ENCODE measurements at regions not wholly inside any gene's neighbourhood (a gene's known extent, or its start where the extent isn't known, plus 50 kb on each side); places are given as distances from the start of the nearest gene placed in this dataset.

DNA sequence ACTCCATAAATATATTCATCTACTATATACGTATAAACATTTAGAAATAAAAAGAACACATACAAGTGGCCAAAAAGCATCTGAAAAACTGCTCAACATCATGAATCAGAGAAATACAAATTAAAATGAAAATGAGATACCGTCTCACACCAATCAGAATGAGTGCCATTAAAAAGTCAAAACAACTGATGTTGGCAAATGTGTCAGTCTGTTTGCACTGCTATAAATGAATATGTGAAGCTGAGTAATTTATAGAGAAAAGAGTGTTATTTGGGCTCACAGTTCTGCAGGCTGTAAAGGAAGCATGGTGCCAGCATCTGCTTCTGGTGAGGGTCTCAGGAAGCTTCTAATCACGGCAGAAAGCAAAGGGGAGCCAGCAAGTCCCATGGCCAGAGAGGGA lies 620.3 kb upstream of the CCDC54 start:
- Histone ChIP-seq H3K27me3 (no peaks in the 10 kb centered on the region), H3K4me1 (no peaks in the 10 kb centered on the region), H3K4me3 (no peak overlapping the region), H3K9me3 (no peaks in the 10 kb centered on the region), H3K36me3 (no peaks in the 10 kb centered on the region), H3K27ac (no peak overlapping the region)
- DNase-seq = no peak
- TF ChIP-seq POLR2A (IDR thresholded peaks at IDR 0.05) = no peak
- TF ChIP-seq, protein P1, sequence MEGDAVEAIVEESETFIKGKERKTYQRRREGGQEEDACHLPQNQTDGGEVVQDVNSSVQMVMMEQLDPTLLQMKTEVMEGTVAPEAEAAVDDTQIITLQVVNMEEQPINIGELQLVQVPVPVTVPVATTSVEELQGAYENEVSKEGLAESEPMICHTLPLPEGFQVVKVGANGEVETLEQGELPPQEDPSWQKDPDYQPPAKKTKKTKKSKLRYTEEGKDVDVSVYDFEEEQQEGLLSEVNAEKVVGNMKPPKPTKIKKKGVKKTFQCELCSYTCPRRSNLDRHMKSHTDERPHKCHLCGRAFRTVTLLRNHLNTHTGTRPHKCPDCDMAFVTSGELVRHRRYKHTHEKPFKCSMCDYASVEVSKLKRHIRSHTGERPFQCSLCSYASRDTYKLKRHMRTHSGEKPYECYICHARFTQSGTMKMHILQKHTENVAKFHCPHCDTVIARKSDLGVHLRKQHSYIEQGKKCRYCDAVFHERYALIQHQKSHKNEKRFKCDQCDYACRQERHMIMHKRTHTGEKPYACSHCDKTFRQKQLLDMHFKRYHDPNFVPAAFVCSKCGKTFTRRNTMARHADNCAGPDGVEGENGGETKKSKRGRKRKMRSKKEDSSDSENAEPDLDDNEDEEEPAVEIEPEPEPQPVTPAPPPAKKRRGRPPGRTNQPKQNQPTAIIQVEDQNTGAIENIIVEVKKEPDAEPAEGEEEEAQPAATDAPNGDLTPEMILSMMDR (IDR thresholded peaks at IDR 0.05) = no peak

DNA sequence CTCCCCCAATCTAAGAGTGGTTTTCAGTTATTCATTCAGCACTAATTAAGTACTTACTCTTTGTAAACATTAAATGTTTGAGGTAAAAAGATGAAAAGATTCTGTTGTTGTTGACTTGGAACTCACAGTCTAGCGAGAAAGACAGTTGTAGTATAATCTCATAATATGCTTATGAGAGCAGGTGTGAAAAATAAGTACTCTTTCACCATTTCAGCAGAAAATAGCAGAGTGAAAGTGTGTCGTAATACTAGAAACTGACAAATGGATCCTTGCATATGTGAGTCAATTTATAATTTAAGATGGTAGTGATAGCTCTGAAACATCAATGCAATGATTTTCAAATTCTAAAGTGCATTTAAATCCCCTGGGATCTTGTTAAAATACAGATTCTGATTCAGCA lies 618.8 kb upstream of the CCDC54 start:
- no peaks in the 10 kb centered on the region for H3K27me3 ChIP-seq
- no peaks in the 10 kb centered on the region for H3K9me3 ChIP-seq
- no peaks in the 10 kb centered on the region for H3K4me1 ChIP-seq
- TF ChIP-seq, protein P1 (IDR thresholded peaks at IDR 0.05) = no peak
- TF ChIP-seq POLR2A (IDR thresholded peaks at IDR 0.05) = no peak
- H3K36me3 ChIP-seq = no peaks in the 10 kb centered on the region
- no peak overlapping the region for H3K4me3 ChIP-seq
- DNase-seq = no peak
- H3K27ac ChIP-seq = no peak overlapping the region

DNA sequence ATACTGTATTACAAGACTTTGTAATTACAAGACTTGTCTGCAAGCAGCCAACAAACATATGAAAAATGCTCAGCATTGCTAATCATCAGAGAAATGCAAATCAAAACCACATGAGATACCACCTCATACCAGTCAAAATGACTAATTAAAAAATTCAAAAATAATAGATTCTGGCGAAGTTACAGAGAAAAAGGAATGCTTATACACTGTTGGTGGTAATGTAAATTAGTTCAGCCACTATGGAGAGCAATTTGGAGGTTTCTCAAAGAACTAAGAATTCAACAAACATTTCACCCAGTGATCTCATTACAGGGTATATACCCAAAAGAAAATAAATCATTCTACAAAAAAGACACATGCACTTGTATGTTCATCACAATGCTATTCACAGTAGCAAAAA lies 617.5 kb upstream of the CCDC54 start:
- DNase-seq = no peak

DNA sequence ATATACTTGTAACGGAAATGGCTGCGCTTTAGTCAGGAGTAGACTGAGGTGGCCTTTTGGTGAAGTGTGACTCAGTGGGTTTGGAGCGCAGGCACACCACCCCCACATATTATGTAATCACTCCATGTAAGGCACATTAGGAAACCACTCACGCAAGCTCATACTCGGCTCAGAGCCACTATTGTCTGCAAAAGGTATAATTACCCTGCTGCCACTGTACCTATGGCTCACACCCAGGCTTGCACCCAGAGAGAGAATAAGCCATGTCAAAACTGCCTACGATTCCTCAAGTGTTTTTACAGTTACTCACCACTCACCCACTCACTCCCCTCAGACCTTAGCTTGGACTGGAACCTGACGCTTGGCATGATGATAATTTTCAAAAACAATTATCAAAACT lies 611.9 kb upstream of the CCDC54 start:
- H3K4me3 ChIP-seq = no peak overlapping the region
- no peaks in the 10 kb centered on the region for H3K36me3 ChIP-seq
- DNase-seq = no peak
- no peak overlapping the region for H3K27ac ChIP-seq
- H3K27me3 ChIP-seq = no peaks in the 10 kb centered on the region
- no peaks in the 10 kb centered on the region for H3K4me1 ChIP-seq
- TF ChIP-seq, protein P1 (IDR thresholded peaks at IDR 0.05) = no peak
- no peak for TF ChIP-seq POLR2A (IDR thresholded peaks at IDR 0.05)
- H3K9me3 ChIP-seq = no peaks in the 10 kb centered on the region

More for the DNA sequence above, 617.5 kb upstream of the CCDC54 start:
- Histone ChIP-seq H3K27ac (no peak overlapping the region), H3K4me1 (no peaks in the 10 kb centered on the region), H3K27me3 (no peaks in the 10 kb centered on the region), H3K36me3 (no peaks in the 10 kb centered on the region), H3K9me3 (no peaks in the 10 kb centered on the region), H3K4me3 (no peak overlapping the region)
- TF ChIP-seq, protein P1 (IDR thresholded peaks at IDR 0.05) = no peak
- no peak for TF ChIP-seq POLR2A (IDR thresholded peaks at IDR 0.05)

DNA sequence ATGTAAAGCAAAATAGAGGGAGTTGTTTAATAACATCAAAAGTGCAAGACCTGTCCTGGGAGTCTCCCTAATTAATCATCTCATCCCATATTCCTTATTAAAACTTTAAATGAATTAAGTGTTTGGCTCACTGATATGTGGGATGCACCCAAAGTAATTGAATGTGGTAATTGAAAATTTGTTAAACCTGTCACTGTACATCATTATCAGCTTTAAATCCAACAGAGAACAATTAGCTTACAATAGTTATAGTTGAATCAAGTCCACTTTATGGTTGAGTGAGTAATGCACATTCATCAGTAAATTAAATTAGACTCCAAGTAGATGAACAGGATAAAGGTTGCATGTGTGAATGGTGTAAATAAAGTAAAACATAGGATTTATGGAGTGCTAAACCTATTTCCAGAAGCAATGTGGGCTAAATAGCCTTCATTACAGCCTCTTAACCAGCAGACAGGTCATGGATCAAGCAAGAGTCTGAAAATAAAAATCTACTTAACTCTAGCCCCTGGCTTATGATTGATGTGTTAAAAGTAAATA lies 608.2 kb upstream of the CCDC54 start:
- no peak for TF ChIP-seq POLR2A (IDR thresholded peaks at IDR 0.05)
- TF ChIP-seq, protein P1 (IDR thresholded peaks at IDR 0.05) = no peak
- Histone ChIP-seq H3K4me1 (no peaks in the 10 kb centered on the region), H3K27ac (no peak overlapping the region), H3K36me3 (no peaks in the 10 kb centered on the region), H3K9me3 (no peaks in the 10 kb centered on the region), H3K4me3 (no peak overlapping the region), H3K27me3 (no peaks in the 10 kb centered on the region)
- DNase-seq = no peak

DNA sequence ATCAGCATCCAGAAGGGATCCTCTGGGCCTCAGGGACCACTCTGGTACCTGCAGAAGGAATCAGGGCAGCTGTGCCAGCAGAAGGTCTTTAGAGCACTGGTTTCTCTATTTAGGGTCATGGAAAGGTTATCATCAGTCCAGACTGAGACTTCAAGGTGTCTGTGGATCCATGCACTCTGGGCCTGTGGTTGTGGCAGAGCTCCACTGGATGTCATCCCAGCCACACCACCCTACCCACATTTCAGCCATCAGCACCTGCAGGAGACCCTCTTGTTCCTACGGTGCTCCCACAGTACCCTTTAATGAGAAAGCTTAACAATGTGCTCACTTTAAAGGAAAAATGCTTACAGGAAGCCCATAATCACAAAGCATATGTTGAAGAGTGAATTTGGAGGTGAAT lies 603.4 kb upstream of the CCDC54 start:
- H3K9me3 ChIP-seq = no peaks in the 10 kb centered on the region
- no peaks in the 10 kb centered on the region for H3K27me3 ChIP-seq
- no peak for TF ChIP-seq POLR2A (IDR thresholded peaks at IDR 0.05)
- TF ChIP-seq, protein P1 (IDR thresholded peaks at IDR 0.05) = no peak
- H3K4me1 ChIP-seq = no peaks in the 10 kb centered on the region
- H3K4me3 ChIP-seq = no peak overlapping the region
- H3K36me3 ChIP-seq = no peaks in the 10 kb centered on the region
- DNase-seq = no peak
- H3K27ac ChIP-seq = no peak overlapping the region

Measured in Peyer's patch (tissue), 4 donors.